CD8-positive, alpha-beta memory T cell (primary cell): ENCODE measurements at regions not wholly inside any gene's neighbourhood (a gene's known extent, or its start where the extent isn't known, plus 50 kb on each side); places are given as distances from the start of the nearest gene placed in this dataset.
A peak's percentile ranks its signal among the peaks of the same experiment; 100 is the strongest.

Experiments used
- CTCF ChIA-PET: fragments of 350-600 bp; sonication (Branson Sonifier 250); formaldehyde crosslinking; loops from one replicate; lab custom pipeline; 2021; ENCODE audit warnings: antibody characterized with exemption; lab: Charles Lee
- POLR2A ChIA-PET: fragments of 350-600 bp; sonication (Branson Sonifier 250); formaldehyde crosslinking; loops from one replicate; lab custom pipeline; 2021; ENCODE audit warnings: antibody characterized with exemption; lab: Charles Lee
- DNase-seq, 5 donors: peaks; one replicate each; pipeline versions ENCODE4 v3.0.0 to v3.0.0-alpha.2; 2020 to 2022; ENCODE audit warnings: mixed read lengths in 1 of 5
- H3K27ac ChIP-seq: one replicate; pipeline ENCODE4 v1.7.0; 2013; ENCODE audit warnings: low read depth, mild to moderate bottlenecking, low read length, moderate library complexity
- H3K27me3 ChIP-seq: 2 replicates; pipeline ENCODE4 v1.7.0; 2013; ENCODE audit warnings: low read length, mild to moderate bottlenecking; ENCODE audit not compliant: insufficient read depth, poor library complexity, severe bottlenecking
- H3K36me3 ChIP-seq: 2 replicates; pipeline ENCODE4 v1.7.0; 2013; ENCODE audit warnings: mild to moderate bottlenecking, low read length, moderate library complexity; ENCODE audit not compliant: insufficient read depth
- H3K4me1 ChIP-seq: 2 replicates; pipeline ENCODE4 v1.7.0; 2013; ENCODE audit warnings: mild to moderate bottlenecking, low read length, moderate library complexity; ENCODE audit not compliant: insufficient read depth
- H3K4me3 ChIP-seq: 2 replicates; pipeline ENCODE4 v1.7.0; 2013; ENCODE audit warnings: mild to moderate bottlenecking, low read length
- H3K9me3 ChIP-seq: 2 replicates; pipeline ENCODE4 v1.7.0; 2013; ENCODE audit warnings: mild to moderate bottlenecking, low read length
- H3K27ac Mint-ChIP-seq, 8 donors: one replicate each; pipeline ENCODE4 v1.8.0; 2020 to 2021; ENCODE audit warnings: mixed read lengths in 8 of 8, mild to moderate bottlenecking in 6 of 8, inconsistent platforms in 3 of 8, moderate library complexity in 3 of 8
- H3K27me3 Mint-ChIP-seq, 2 donors: one replicate each; pipeline ENCODE4 v1.8.0; 2020 to 2021; ENCODE audit warnings: mixed read lengths in 2 of 2, mild to moderate bottlenecking in 1 of 2, moderate library complexity in 1 of 2
- H3K36me3 Mint-ChIP-seq, 3 donors: one replicate each; pipeline ENCODE4 v1.8.0; 2020 to 2021; ENCODE audit warnings: mixed read lengths in 3 of 3, inconsistent platforms in 1 of 3, mild to moderate bottlenecking in 1 of 3
- H3K4me1 Mint-ChIP-seq, 3 donors: one replicate each; pipeline ENCODE4 v1.8.0; 2020 to 2021; ENCODE audit warnings: mixed read lengths in 3 of 3, inconsistent platforms in 1 of 3, mild to moderate bottlenecking in 1 of 3
- H3K4me3 Mint-ChIP-seq, 7 donors: one replicate each; pipeline ENCODE4 v1.8.0; 2020 to 2021; ENCODE audit warnings: mixed read lengths in 7 of 7, mild to moderate bottlenecking in 6 of 7, moderate library complexity in 4 of 7, inconsistent platforms in 2 of 7
- H3K9me3 Mint-ChIP-seq, 5 donors: one replicate each; pipeline ENCODE4 v1.8.0; 2020 to 2022; ENCODE audit warnings: mixed read lengths in 5 of 5, mild to moderate bottlenecking in 3 of 5, moderate library complexity in 2 of 5, inconsistent platforms in 1 of 5

- no peaks in the 10 kb centered on the region for H3K36me3 ChIP-seq
- H3K36me3 Mint-ChIP-seq: no peaks in the 10 kb centered on the region
- no peaks in the 10 kb centered on the region for H3K9me3 ChIP-seq
- no peak overlapping the region for H3K4me3 ChIP-seq
- ChIA-PET CTCF (no interaction called here), POLR2A (no interaction called here)
- no peak overlapping the region for H3K4me3 Mint-ChIP-seq
- peaks cover 0 to 24% (median 4%) of the 10 kb centered on the region in 5 donors for H3K9me3 Mint-ChIP-seq
- peaks cover 0 to 3% of the 10 kb centered on the region in 2 donors for H3K27me3 Mint-ChIP-seq
- H3K27ac Mint-ChIP-seq: no peak overlapping the region
- no peak overlapping the region for H3K27ac ChIP-seq
- no peaks in the 10 kb centered on the region for H3K4me1 ChIP-seq
- H3K4me1 Mint-ChIP-seq: no peaks in the 10 kb centered on the region
- H3K27me3 ChIP-seq: no peaks in the 10 kb centered on the region
- no peak for DNase-seq
Observed at GRCh38 chr14:81952917-81953316, 419.3 kb upstream of the SEL1L start.

- DNase-seq: no peak
- Mint-ChIP-seq H3K9me3 (peaks cover 0 to 29% (median 4%) of the 10 kb centered on the region in 5 donors), H3K36me3 (no peaks in the 10 kb centered on the region), H3K27me3 (peaks cover 0 to 3% of the 10 kb centered on the region in 2 donors), H3K4me3 (no peak overlapping the region), H3K4me1 (no peaks in the 10 kb centered on the region), H3K27ac (no peak overlapping the region)
- Histone ChIP-seq H3K27me3 (no peaks in the 10 kb centered on the region), H3K4me3 (no peak overlapping the region), H3K9me3 (no peaks in the 10 kb centered on the region), H3K27ac (no peak overlapping the region), H3K36me3 (no peaks in the 10 kb centered on the region), H3K4me1 (no peaks in the 10 kb centered on the region)
- CTCF ChIA-PET: no interaction called here
- POLR2A ChIA-PET: no interaction called here
Observed at GRCh38 chr14:81953419-81953818, 419.8 kb upstream of the SEL1L start.

- DNase-seq: no peak
- Mint-ChIP-seq H3K4me1 (no peaks in the 10 kb centered on the region), H3K4me3 (no peak overlapping the region), H3K27ac (no peak overlapping the region), H3K27me3 (peaks cover 0 to 3% of the 10 kb centered on the region in 2 donors), H3K9me3 (peaks cover 0 to 36% (median 7%) of the 10 kb centered on the region in 5 donors), H3K36me3 (no peaks in the 10 kb centered on the region)
- Histone ChIP-seq H3K4me3 (no peak overlapping the region), H3K27me3 (no peaks in the 10 kb centered on the region), H3K9me3 (no peaks in the 10 kb centered on the region), H3K27ac (no peak overlapping the region), H3K4me1 (no peaks in the 10 kb centered on the region), H3K36me3 (no peaks in the 10 kb centered on the region)
- ChIA-PET POLR2A (no interaction called here), CTCF (no interaction called here)
Observed at GRCh38 chr14:81955123-81955522, 421.5 kb upstream of the SEL1L start.

GRCh38 chr14:81960781-81961180, 427.1 kb upstream of the SEL1L start:
- H3K9me3 Mint-ChIP-seq: peaks cover 1 to 21% (median 6%) of the 10 kb centered on the region in 5 donors
- ChIA-PET CTCF (no interaction called here), POLR2A (no interaction called here)
- no peak for DNase-seq
- H3K9me3 ChIP-seq: no peaks in the 10 kb centered on the region
- no peaks in the 10 kb centered on the region for H3K27me3 ChIP-seq
- no peak overlapping the region for H3K27ac ChIP-seq
- H3K27me3 Mint-ChIP-seq: no peaks in the 10 kb centered on the region
- H3K36me3 Mint-ChIP-seq: no peaks in the 10 kb centered on the region
- H3K4me1 ChIP-seq: no peaks in the 10 kb centered on the region
- no peaks in the 10 kb centered on the region for H3K4me1 Mint-ChIP-seq
- no peaks in the 10 kb centered on the region for H3K36me3 ChIP-seq
- H3K27ac Mint-ChIP-seq: no peak overlapping the region
- H3K4me3 Mint-ChIP-seq: no peak overlapping the region
- no peak overlapping the region for H3K4me3 ChIP-seq

- Mint-ChIP-seq H3K27ac (no peak overlapping the region), H3K36me3 (no peaks in the 10 kb centered on the region), H3K27me3 (no peaks in the 10 kb centered on the region), H3K4me3 (no peak overlapping the region), H3K9me3 (peaks cover 4 to 28% (median 8%) of the 10 kb centered on the region in 5 donors), H3K4me1 (no peaks in the 10 kb centered on the region)
- Histone ChIP-seq H3K27me3 (no peaks in the 10 kb centered on the region), H3K4me3 (no peak overlapping the region), H3K4me1 (no peaks in the 10 kb centered on the region), H3K36me3 (no peaks in the 10 kb centered on the region), H3K9me3 (no peaks in the 10 kb centered on the region), H3K27ac (no peak overlapping the region)
- CTCF ChIA-PET: no interaction called here
- POLR2A ChIA-PET: no interaction called here
- no peak for DNase-seq
Observed at GRCh38 chr14:81963846-81964245, 430.2 kb upstream of the SEL1L start.

DNA sequence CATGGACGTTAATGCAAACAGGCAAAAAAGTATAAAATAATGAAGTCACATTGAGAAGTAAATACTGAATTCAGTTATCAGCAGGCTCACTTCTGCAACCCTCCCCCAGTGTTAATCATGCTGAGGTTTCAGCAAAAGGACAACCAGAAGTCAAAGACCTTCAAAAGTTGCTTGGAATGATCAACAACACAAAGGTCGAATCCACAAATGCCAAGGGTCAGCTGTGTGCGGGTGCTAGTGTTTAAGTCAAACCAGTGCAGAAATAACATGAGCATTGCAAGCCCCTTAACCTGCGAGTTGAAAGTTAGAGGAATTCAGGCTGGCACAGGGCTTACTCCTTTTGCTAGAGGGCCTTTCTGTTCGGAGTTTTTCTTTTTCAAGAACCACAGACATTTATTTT, 436.7 kb upstream of the SEL1L start:
- Mint-ChIP-seq H3K27ac (no peak overlapping the region), H3K4me1 (no peaks in the 10 kb centered on the region), H3K36me3 (no peaks in the 10 kb centered on the region), H3K9me3 (peaks cover 2 to 48% (median 12%) of the 10 kb centered on the region in 5 donors), H3K27me3 (no peaks in the 10 kb centered on the region), H3K4me3 (no peak overlapping the region)
- ChIA-PET CTCF (no interaction called here), POLR2A (no interaction called here)
- Histone ChIP-seq H3K27ac (no peak overlapping the region), H3K4me1 (no peaks in the 10 kb centered on the region), H3K27me3 (no peaks in the 10 kb centered on the region), H3K4me3 (no peak overlapping the region), H3K9me3 (no peaks in the 10 kb centered on the region), H3K36me3 (no peaks in the 10 kb centered on the region)
- no peak for DNase-seq

GRCh38 chr14:81971911-81972310, 438.3 kb upstream of the SEL1L start:
- ChIA-PET CTCF (no interaction called here), POLR2A (no interaction called here)
- Mint-ChIP-seq H3K4me1 (no peaks in the 10 kb centered on the region), H3K9me3 (peaks cover 2 to 44% (median 15%) of the 10 kb centered on the region in 5 donors), H3K27me3 (no peaks in the 10 kb centered on the region), H3K27ac (peak overlapping the region in 1 of 8 donors; percentile 19), H3K4me3 (no peak overlapping the region), H3K36me3 (no peaks in the 10 kb centered on the region)
- no peak overlapping the region for H3K4me3 ChIP-seq
- no peak for DNase-seq
- no peak overlapping the region for H3K27ac ChIP-seq
- H3K4me1 ChIP-seq: no peaks in the 10 kb centered on the region
- H3K9me3 ChIP-seq: no peaks in the 10 kb centered on the region
- no peaks in the 10 kb centered on the region for H3K27me3 ChIP-seq
- no peaks in the 10 kb centered on the region for H3K36me3 ChIP-seq

GRCh38 chr14:81972601-81973000, 438.9 kb upstream of the SEL1L start:
- H3K9me3 ChIP-seq: no peaks in the 10 kb centered on the region
- Mint-ChIP-seq H3K9me3 (peaks cover 4 to 38% (median 15%) of the 10 kb centered on the region in 5 donors), H3K4me1 (no peaks in the 10 kb centered on the region), H3K4me3 (no peak overlapping the region), H3K36me3 (no peaks in the 10 kb centered on the region), H3K27ac (no peak overlapping the region), H3K27me3 (no peaks in the 10 kb centered on the region)
- H3K36me3 ChIP-seq: no peaks in the 10 kb centered on the region
- no peak overlapping the region for H3K27ac ChIP-seq
- no peaks in the 10 kb centered on the region for H3K27me3 ChIP-seq
- CTCF ChIA-PET: no interaction called here
- H3K4me3 ChIP-seq: no peak overlapping the region
- no peaks in the 10 kb centered on the region for H3K4me1 ChIP-seq
- POLR2A ChIA-PET: no interaction called here
- DNase-seq: no peak

DNA sequence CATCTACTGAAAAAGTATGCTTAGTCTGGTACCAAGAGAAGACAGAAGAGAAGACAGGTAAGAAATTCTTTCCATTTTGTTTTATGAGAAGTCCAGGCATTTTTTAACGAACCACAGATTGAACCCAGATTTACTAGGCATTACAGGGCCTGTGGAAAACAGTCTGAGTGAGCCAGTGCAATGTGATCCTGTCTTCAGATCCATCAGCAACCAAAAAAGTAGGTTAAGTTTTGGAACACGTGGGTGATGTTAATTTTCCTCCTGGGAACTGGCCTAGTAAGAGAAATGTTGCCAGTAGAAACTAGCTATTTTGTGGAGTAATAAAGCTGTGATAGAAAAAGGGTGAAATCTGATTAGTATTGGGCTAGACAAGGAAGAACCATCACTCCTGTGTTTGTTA, 440.9 kb upstream of the SEL1L start:
- H3K27ac ChIP-seq: no peak overlapping the region
- ChIA-PET CTCF (no interaction called here), POLR2A (no interaction called here)
- no peak overlapping the region for H3K4me3 Mint-ChIP-seq
- no peaks in the 10 kb centered on the region for H3K36me3 ChIP-seq
- no peaks in the 10 kb centered on the region for H3K27me3 Mint-ChIP-seq
- H3K36me3 Mint-ChIP-seq: no peaks in the 10 kb centered on the region
- no peak for DNase-seq
- no peak overlapping the region for H3K4me3 ChIP-seq
- no peak overlapping the region for H3K27ac Mint-ChIP-seq
- H3K27me3 ChIP-seq: no peaks in the 10 kb centered on the region
- peaks cover 4 to 30% (median 6%) of the 10 kb centered on the region in 5 donors for H3K9me3 Mint-ChIP-seq
- no peaks in the 10 kb centered on the region for H3K9me3 ChIP-seq
- no peaks in the 10 kb centered on the region for H3K4me1 Mint-ChIP-seq
- H3K4me1 ChIP-seq: no peaks in the 10 kb centered on the region
